Kidney (tissue), 13 donors: ENCODE measurements at regions not wholly inside any gene's neighbourhood (a gene's known extent, or its start where the extent isn't known, plus 50 kb on each side); places are given as distances from the start of the nearest gene placed in this dataset.

Experiments
- DNase-seq, 5 donors: peaks; one replicate each; pipeline ENCODE4 v3.0.0-alpha.2; 2013 to 2020
- FAIRE-seq: peaks from 2 replicates; lab custom pipeline; 2012; peaks lifted over from hg19 to GRCh38; lab: Jason Lieb, UNC
- H3K27ac ChIP-seq, 2 donors: one replicate each; pipeline ENCODE4 v1.7.0; 2013; ENCODE audit warnings: low read depth in 2 of 2, low read length in 2 of 2, inconsistent platforms in 1 of 2
- H3K27me3 ChIP-seq: one replicate; pipeline ENCODE4 v1.7.1; 2013; ENCODE audit warnings: low read length, inconsistent platforms; ENCODE audit not compliant: control insufficient read depth, insufficient read depth
- H3K36me3 ChIP-seq, 3 donors: one replicate each; pipeline versions ENCODE4 v1.7.0 to v1.7.1; 2013; ENCODE audit warnings: low read length in 3 of 3, control low read depth in 1 of 3, inconsistent platforms in 1 of 3; ENCODE audit not compliant: insufficient read depth in 3 of 3, control insufficient read depth in 2 of 3
- H3K4me1 ChIP-seq, 3 donors: one replicate each; pipeline versions ENCODE4 v1.7.0 to v1.7.1; 2013; ENCODE audit warnings: low read length in 3 of 3, inconsistent platforms in 1 of 3, low read depth in 1 of 3; ENCODE audit not compliant: control insufficient read depth in 2 of 3, insufficient read depth in 2 of 3
- H3K4me3 ChIP-seq, 3 donors: one replicate each; pipeline versions ENCODE4 v1.7.0 to v1.8.1; 2013; ENCODE audit warnings: low read length in 3 of 3, control low read depth in 1 of 3, inconsistent platforms in 1 of 3
- H3K9ac ChIP-seq, 3 donors: one replicate each; pipeline versions ENCODE4 v1.7.0 to v1.7.1; 2013; ENCODE audit warnings: low read length in 3 of 3, control low read depth in 1 of 3, inconsistent platforms in 1 of 3
- H3K9me3 ChIP-seq, 3 donors: one replicate each; pipeline versions ENCODE4 v1.7.0 to v1.7.1; 2013; ENCODE audit warnings: low read length in 3 of 3, control low read depth in 1 of 3, inconsistent platforms in 1 of 3; ENCODE audit not compliant: control insufficient read depth in 2 of 3, insufficient read depth in 1 of 3
- intact Hi-C: fragments of 100-400 bp; cut with DNase I; formaldehyde crosslinking; loops from one replicate; pipeline ENCODE4 v1.11.1; 2022
- TF ChIP-seq, protein P1 (sequence below): IDR thresholded peaks from 3 replicates; pipeline ENCODE4 v1.5.1; 2012; ENCODE audit warnings: mild to moderate bottlenecking, moderate library complexity, borderline replicate concordance; ENCODE audit not compliant: insufficient read depth; ENCODE audit errors: extremely low read depth
- donor health status: control.
- donor health status: control.
- donor health status: control.
- donor health status: control.
- donor health status: control.
- donor health status: DM: yes; HTN: yes; CAD: no.
- donor health status: Normal renal cell carcinoma (clear cell type).

GRCh38 chrX:39012621-39013111 lies 211.4 kb downstream of the MID1IP1 start:
- Histone ChIP-seq H3K27ac (no peak overlapping the region), H3K9ac (no peak overlapping the region), H3K4me1 (peaks cover 0 to 15% (median 11%) of the 10 kb centered on the region in 3 donors), H3K27me3 (peaks cover 4% of the 10 kb centered on the region), H3K36me3 (no peaks in the 10 kb centered on the region), H3K9me3 (no peaks in the 10 kb centered on the region), H3K4me3 (no peak overlapping the region)
- intact Hi-C loops: no loop called here
- peak in 1 of 5 donors; percentile 44 for DNase-seq
- FAIRE-seq: no peak
- TF ChIP-seq, protein P1, sequence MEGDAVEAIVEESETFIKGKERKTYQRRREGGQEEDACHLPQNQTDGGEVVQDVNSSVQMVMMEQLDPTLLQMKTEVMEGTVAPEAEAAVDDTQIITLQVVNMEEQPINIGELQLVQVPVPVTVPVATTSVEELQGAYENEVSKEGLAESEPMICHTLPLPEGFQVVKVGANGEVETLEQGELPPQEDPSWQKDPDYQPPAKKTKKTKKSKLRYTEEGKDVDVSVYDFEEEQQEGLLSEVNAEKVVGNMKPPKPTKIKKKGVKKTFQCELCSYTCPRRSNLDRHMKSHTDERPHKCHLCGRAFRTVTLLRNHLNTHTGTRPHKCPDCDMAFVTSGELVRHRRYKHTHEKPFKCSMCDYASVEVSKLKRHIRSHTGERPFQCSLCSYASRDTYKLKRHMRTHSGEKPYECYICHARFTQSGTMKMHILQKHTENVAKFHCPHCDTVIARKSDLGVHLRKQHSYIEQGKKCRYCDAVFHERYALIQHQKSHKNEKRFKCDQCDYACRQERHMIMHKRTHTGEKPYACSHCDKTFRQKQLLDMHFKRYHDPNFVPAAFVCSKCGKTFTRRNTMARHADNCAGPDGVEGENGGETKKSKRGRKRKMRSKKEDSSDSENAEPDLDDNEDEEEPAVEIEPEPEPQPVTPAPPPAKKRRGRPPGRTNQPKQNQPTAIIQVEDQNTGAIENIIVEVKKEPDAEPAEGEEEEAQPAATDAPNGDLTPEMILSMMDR: no peak

DNA sequence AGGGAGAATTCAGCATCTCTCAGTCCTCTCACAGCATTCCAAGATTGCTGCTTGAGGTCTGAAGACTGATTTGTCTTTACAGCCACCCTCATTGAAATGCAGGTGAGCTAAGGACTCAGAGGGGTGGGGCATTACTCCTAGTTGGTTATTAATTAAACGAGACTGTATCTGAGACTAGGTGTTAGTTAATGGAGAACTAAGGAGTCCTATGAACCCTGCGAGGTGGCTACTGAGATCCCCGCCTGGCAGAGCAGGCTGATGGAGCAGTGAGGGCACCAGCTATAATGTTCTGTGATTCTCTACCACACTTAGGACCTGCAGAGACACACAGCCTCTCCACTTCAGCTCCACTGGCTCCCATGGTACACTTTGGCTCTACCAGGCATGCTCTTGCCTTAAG lies 215.3 kb downstream of the MID1IP1 start:
- peak overlapping the region; percentile 19 to 47 for H3K27ac ChIP-seq
- intact Hi-C loops: no loop called here
- no peaks in the 10 kb centered on the region for H3K36me3 ChIP-seq
- TF ChIP-seq, protein P1: no peak
- no peak overlapping the region for H3K4me3 ChIP-seq
- DNase-seq (peak in 2 of 5 donors; percentile 53 to 60), FAIRE-seq (peak; percentile 95)
- H3K4me1 ChIP-seq: peaks cover 0 to 15% (median 11%) of the 10 kb centered on the region in 3 donors
- H3K27me3 ChIP-seq: peaks cover 4% of the 10 kb centered on the region
- no peaks in the 10 kb centered on the region for H3K9me3 ChIP-seq
- H3K9ac ChIP-seq: no peak overlapping the region

GRCh38 chrX:39017077-39017476 lies 215.8 kb downstream of the MID1IP1 start:
- Histone ChIP-seq H3K9ac (no peak overlapping the region), H3K27me3 (peaks cover 4% of the 10 kb centered on the region), H3K36me3 (no peaks in the 10 kb centered on the region), H3K9me3 (no peaks in the 10 kb centered on the region), H3K27ac (peak overlapping the region; percentile 19 to 47), H3K4me1 (peaks cover 0 to 15% (median 11%) of the 10 kb centered on the region in 3 donors), H3K4me3 (no peak overlapping the region)
- no peak for FAIRE-seq
- intact Hi-C loops: no loop called here
- TF ChIP-seq, protein P1: no peak
- no peak for DNase-seq

DNA sequence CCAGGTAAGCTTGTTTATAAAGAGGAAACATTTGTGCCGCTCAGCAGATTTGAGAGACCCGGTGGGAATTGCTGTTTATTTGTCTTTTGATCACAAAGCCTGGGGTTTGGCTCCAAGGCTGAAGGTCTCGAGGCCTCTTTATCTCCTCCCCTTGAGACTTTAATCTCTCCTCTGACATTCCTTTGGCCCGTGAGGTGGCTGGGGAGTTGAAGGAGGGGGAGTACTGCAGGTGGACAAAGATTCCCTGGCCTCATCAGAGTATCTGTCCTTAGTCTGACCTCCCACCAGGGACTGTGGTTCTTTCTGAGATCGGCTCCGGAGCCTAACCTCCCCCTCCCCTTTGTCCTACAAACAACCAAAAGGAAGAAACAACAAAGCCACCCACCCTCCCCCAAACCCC lies 216.5 kb downstream of the MID1IP1 start:
- no peak for DNase-seq
- intact Hi-C loops: no loop called here
- H3K9me3 ChIP-seq: no peaks in the 10 kb centered on the region
- H3K27me3 ChIP-seq: peaks cover 4% of the 10 kb centered on the region
- peaks cover 0 to 15% (median 11%) of the 10 kb centered on the region in 3 donors for H3K4me1 ChIP-seq
- FAIRE-seq: no peak
- TF ChIP-seq, protein P1: no peak
- no peaks in the 10 kb centered on the region for H3K36me3 ChIP-seq
- no peak overlapping the region for H3K4me3 ChIP-seq
- peak overlapping the region in 1 of 2 donors; percentile 29 for H3K27ac ChIP-seq
- no peak overlapping the region for H3K9ac ChIP-seq
